T-helper 2 cell treated with Interferon-gamma antibody and Interleukin-4, amounts not matched to agents 5 μg/mL and 100 μg/mL, for 36 hours (primary cell): ENCODE measurements at regions not wholly inside any gene's neighbourhood (a gene's known extent, or its start where the extent isn't known, plus 50 kb on each side); places are given as distances from the start of the nearest gene placed in this dataset.

Source experiments
- DNase-seq: peaks from one replicate; pipeline ENCODE4 v3.0.0; 2021; ENCODE audit warnings: low spot score
- H3K27ac Mint-ChIP-seq: one replicate; pipeline ENCODE4 v1.8.0; 2021; ENCODE audit warnings: mild to moderate bottlenecking, mixed read lengths
- H3K27me3 Mint-ChIP-seq: one replicate; pipeline ENCODE4 v1.8.0; 2021; ENCODE audit warnings: low read depth, mixed read lengths
- H3K36me3 Mint-ChIP-seq: one replicate; pipeline ENCODE4 v1.8.0; 2021; ENCODE audit warnings: low read depth, mixed read lengths
- H3K4me1 Mint-ChIP-seq: one replicate; pipeline ENCODE4 v1.8.0; 2021; ENCODE audit warnings: low read depth, mixed read lengths
- H3K4me3 Mint-ChIP-seq: one replicate; pipeline ENCODE4 v1.8.0; 2022; ENCODE audit warnings: mild to moderate bottlenecking, moderate library complexity, mixed read lengths
- H3K9me3 Mint-ChIP-seq: one replicate; pipeline ENCODE4 v1.8.0; 2021; ENCODE audit warnings: mixed read lengths

GRCh38 chr3:25139267-25139666, 288.8 kb upstream of the RARB start:
- H3K9me3 Mint-ChIP-seq, result no peaks in the 10 kb centered on the region
- H3K27me3 Mint-ChIP-seq, result no peaks in the 10 kb centered on the region
- no peak for DNase-seq

DNA sequence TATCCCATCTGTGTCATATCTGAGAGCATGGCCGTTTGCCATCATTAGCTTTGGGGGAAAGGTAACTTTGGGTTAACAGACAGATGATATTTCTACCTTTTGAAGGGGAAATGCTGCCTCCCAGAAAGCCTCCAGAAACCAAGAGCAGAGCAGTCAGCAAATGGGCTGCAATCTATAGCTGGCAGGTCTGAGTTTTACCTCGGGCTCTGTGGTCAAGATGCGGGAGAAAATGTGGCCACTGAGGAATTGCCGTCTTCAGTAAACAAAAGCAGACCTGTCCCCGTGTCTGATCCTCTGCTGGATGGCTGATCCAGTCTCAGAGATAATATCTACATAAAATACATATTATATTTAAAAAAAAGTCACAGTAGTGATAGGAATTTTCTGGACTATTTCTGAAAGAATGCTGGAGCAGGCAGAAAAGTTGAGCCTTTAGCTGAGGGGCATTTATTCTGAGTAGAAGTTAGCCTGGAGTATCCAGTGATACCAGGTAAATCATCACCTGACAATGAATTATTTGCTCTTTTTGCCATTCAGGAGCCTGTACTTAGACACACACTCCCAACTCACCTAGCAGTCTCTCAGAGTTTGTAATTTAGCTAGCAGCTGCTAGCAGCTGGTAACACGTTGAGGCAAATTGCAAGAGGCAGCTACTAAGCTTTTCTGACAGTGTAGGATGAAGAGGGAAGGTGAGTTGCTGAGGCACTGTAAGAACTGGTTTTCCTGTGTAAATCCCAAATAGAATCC, 285.3 kb upstream of the RARB start:
- Mint-ChIP-seq H3K9me3 (no peaks in the 10 kb centered on the region), H3K4me3 (no peak overlapping the region), H3K36me3 (no peaks in the 10 kb centered on the region), H3K4me1 (no peaks in the 10 kb centered on the region), H3K27ac (no peak overlapping the region), H3K27me3 (no peaks in the 10 kb centered on the region)
- no peak for DNase-seq

More at GRCh38 chr3:25139267-25139666, 288.8 kb upstream of the RARB start:
- Mint-ChIP-seq H3K4me3 (no peak overlapping the region), H3K27ac (no peak overlapping the region), H3K36me3 (no peaks in the 10 kb centered on the region), H3K4me1 (no peaks in the 10 kb centered on the region)

GRCh38 chr3:25143356-25144025, 284.6 kb upstream of the RARB start:
- DNase-seq, result no peak
- Mint-ChIP-seq H3K4me3 (no peak overlapping the region), H3K36me3 (no peaks in the 10 kb centered on the region)

GRCh38 chr3:25144430-25144829, 283.6 kb upstream of the RARB start:
- Mint-ChIP-seq H3K9me3 (peaks cover 3% of the 10 kb centered on the region), H3K36me3 (no peaks in the 10 kb centered on the region), H3K4me1 (no peaks in the 10 kb centered on the region), H3K27ac (no peak overlapping the region), H3K4me3 (no peak overlapping the region), H3K27me3 (no peaks in the 10 kb centered on the region)
- no peak for DNase-seq

More at GRCh38 chr3:25143356-25144025, 284.6 kb upstream of the RARB start:
- Mint-ChIP-seq H3K27ac (no peak overlapping the region), H3K27me3 (no peaks in the 10 kb centered on the region), H3K9me3 (no peaks in the 10 kb centered on the region), H3K4me1 (no peaks in the 10 kb centered on the region)

- no peak for DNase-seq
- Mint-ChIP-seq H3K36me3 (no peaks in the 10 kb centered on the region), H3K27me3 (no peaks in the 10 kb centered on the region), H3K4me1 (no peaks in the 10 kb centered on the region), H3K27ac (no peak overlapping the region), H3K4me3 (no peak overlapping the region), H3K9me3 (peaks cover 3% of the 10 kb centered on the region)
Observed at GRCh38 chr3:25145176-25145575, 282.9 kb upstream of the RARB start.

DNA sequence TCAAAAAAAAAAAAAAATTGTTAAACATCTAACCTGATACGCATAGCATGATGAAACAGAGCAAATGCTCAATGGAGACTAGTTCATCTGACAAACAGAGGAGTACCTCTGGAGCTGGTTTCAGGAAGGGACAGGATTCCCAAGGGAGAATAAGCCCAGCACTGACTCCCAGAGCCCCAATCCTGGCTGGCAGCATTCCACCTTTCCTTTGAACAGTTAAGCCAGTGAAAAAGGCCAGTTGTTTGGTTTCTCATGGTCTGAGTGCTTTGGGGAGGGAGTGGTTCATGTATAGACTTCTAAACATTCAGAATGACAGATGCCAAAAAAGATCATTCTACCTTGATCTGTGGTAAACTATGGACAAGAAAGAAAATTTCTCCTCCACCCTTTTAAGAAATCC, 277.9 kb upstream of the RARB start:
- Mint-ChIP-seq H3K4me1 (no peaks in the 10 kb centered on the region), H3K27me3 (no peaks in the 10 kb centered on the region), H3K9me3 (peaks cover 6% of the 10 kb centered on the region), H3K4me3 (no peak overlapping the region), H3K36me3 (no peaks in the 10 kb centered on the region), H3K27ac (no peak overlapping the region)
- no peak for DNase-seq

DNA sequence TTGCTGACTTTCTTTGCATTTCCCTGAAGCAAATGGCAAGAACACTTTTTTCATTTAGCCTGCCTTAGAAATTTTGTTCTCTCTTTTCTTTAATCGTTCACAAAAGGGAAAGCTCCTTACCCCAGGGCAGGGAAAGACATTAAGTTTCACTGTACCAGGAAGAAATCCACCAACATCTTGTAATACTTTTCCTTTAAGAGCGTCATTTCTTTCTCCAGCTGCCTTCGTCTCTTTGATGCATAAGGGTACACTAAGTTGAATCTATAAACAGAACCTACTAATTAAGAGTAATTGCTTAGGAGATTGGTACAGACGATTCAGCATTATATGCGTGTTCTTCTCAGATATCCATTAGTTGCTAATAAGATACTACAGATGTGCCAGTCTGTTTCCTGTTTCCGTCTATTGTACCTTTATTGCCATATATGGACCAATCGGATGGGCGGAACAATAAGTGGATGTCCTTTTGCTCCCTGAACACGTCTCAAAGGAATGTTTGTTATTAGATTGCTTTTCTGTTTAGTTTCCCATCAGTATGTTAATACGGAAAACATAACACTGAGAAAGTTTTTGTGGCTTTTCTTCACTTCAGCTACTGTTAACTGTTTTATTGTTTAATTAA, 276.7 kb upstream of the RARB start:
- Mint-ChIP-seq H3K36me3 (no peaks in the 10 kb centered on the region), H3K27me3 (no peaks in the 10 kb centered on the region), H3K27ac (no peak overlapping the region), H3K4me1 (no peaks in the 10 kb centered on the region), H3K9me3 (peaks cover 7% of the 10 kb centered on the region), H3K4me3 (no peak overlapping the region)
- DNase-seq, result no peak

DNA sequence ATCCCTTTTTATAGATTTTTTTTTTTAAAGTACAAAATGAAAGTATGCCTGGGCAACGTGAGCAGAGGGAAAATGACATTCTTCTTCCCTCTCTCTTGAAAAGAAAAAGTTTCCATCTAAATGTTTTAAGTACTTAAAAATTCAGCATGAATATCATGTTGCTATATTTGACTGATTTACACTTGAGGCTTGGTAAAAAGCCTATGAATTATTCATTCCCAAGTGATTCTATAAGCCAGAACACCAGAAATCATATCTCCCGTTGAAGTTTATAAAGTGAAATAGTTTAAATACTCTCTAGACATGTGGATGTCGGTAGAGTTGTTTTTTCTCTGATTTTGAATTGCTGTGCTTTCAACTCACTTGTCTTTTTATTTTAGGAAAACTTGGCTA, 276.2 kb upstream of the RARB start:
- H3K27ac Mint-ChIP-seq, result no peak overlapping the region
- DNase-seq, result no peak
- no peak overlapping the region for H3K4me3 Mint-ChIP-seq
- H3K4me1 Mint-ChIP-seq, result no peaks in the 10 kb centered on the region
- no peaks in the 10 kb centered on the region for H3K27me3 Mint-ChIP-seq
- no peaks in the 10 kb centered on the region for H3K36me3 Mint-ChIP-seq
- peaks cover 7% of the 10 kb centered on the region for H3K9me3 Mint-ChIP-seq

GRCh38 chr3:25153136-25153535, 274.9 kb upstream of the RARB start:
- Mint-ChIP-seq H3K4me3 (no peak overlapping the region), H3K4me1 (no peaks in the 10 kb centered on the region), H3K27ac (no peak overlapping the region), H3K36me3 (no peaks in the 10 kb centered on the region), H3K9me3 (peaks cover 7% of the 10 kb centered on the region), H3K27me3 (no peaks in the 10 kb centered on the region)
- DNase-seq, result no peak

- H3K9me3 Mint-ChIP-seq, result peaks cover 7% of the 10 kb centered on the region
- H3K27me3 Mint-ChIP-seq, result no peaks in the 10 kb centered on the region
- no peak for DNase-seq
- H3K4me3 Mint-ChIP-seq, result no peak overlapping the region
- H3K27ac Mint-ChIP-seq, result no peak overlapping the region
- no peaks in the 10 kb centered on the region for H3K36me3 Mint-ChIP-seq
- no peaks in the 10 kb centered on the region for H3K4me1 Mint-ChIP-seq
Observed at GRCh38 chr3:25153561-25153960, 274.5 kb upstream of the RARB start.

GRCh38 chr3:25155652-25156471, 272.2 kb upstream of the RARB start:
- Mint-ChIP-seq H3K27me3 (no peaks in the 10 kb centered on the region), H3K4me1 (no peaks in the 10 kb centered on the region), H3K9me3 (peaks cover 4% of the 10 kb centered on the region), H3K36me3 (no peaks in the 10 kb centered on the region), H3K4me3 (no peak overlapping the region), H3K27ac (no peak overlapping the region)
- no peak for DNase-seq

- no peaks in the 10 kb centered on the region for H3K27me3 Mint-ChIP-seq
Observed at GRCh38 chr3:25156626-25157025, 271.4 kb upstream of the RARB start.

DNA sequence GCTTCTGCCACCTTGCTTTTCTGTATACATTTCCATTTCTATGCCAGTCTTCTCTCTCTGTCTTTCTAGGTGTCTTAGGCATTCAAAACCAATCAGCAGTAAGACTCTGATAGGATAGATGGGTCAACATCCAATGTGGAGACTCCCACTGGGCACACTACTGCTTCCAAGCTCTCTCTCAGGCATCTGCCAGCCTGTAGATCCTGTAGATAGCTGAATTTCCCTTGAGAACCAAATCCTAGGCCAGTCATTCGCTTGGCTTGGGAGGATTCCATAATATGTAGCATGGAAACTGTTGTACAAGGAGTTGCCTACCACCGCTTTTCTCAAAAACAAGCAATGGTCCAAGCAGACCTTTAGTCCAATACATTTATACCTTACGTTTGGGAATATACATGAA, 262.8 kb upstream of the RARB start:
- no peaks in the 10 kb centered on the region for H3K27me3 Mint-ChIP-seq
- no peak overlapping the region for H3K27ac Mint-ChIP-seq
- H3K36me3 Mint-ChIP-seq, result no peaks in the 10 kb centered on the region
- H3K4me3 Mint-ChIP-seq, result no peak overlapping the region
- H3K4me1 Mint-ChIP-seq, result no peaks in the 10 kb centered on the region
- H3K9me3 Mint-ChIP-seq, result peaks cover 10% of the 10 kb centered on the region
- DNase-seq, result no peak

More at GRCh38 chr3:25156626-25157025, 271.4 kb upstream of the RARB start:
- H3K9me3 Mint-ChIP-seq, result peaks cover 8% of the 10 kb centered on the region
- no peak for DNase-seq
- no peaks in the 10 kb centered on the region for H3K36me3 Mint-ChIP-seq
- H3K4me1 Mint-ChIP-seq, result no peaks in the 10 kb centered on the region
- H3K4me3 Mint-ChIP-seq, result no peak overlapping the region
- H3K27ac Mint-ChIP-seq, result no peak overlapping the region

DNA sequence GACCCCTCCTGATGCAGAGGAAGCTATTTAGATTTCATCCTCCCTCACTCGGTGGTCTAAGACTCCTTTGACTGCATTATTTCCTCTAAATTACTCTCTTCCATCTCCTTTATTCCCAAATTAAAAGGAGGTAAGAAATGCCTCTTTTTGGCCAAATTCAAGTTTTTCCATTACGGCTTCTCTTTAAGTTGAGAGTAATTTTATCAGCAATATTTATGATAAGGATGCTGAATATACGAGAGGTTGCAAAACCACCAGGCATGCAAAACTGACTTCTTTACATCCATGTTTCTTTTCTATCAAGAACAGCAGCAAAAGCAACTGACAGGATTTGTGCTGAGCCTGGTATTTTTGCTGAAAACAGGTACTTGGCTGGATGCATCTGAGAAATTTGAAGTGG, 262.0 kb upstream of the RARB start:
- Mint-ChIP-seq H3K27ac (no peak overlapping the region), H3K4me1 (no peaks in the 10 kb centered on the region), H3K36me3 (no peaks in the 10 kb centered on the region), H3K9me3 (peaks cover 10% of the 10 kb centered on the region), H3K27me3 (no peaks in the 10 kb centered on the region), H3K4me3 (no peak overlapping the region)
- DNase-seq, result no peak
